ENCODE measurements at regions not wholly inside any gene's neighbourhood (a gene's known extent, or its start where the extent isn't known, plus 50 kb on each side); places are given as distances from the start of the nearest gene placed in this dataset.
A peak's percentile ranks its signal among the peaks of the same experiment; 100 is the strongest.
"Not testable (repeated sequence)": the region's sequence is repeated elsewhere in the genome, so short reads cannot be mapped to it uniquely, and the experiment has no call there.

DNA sequence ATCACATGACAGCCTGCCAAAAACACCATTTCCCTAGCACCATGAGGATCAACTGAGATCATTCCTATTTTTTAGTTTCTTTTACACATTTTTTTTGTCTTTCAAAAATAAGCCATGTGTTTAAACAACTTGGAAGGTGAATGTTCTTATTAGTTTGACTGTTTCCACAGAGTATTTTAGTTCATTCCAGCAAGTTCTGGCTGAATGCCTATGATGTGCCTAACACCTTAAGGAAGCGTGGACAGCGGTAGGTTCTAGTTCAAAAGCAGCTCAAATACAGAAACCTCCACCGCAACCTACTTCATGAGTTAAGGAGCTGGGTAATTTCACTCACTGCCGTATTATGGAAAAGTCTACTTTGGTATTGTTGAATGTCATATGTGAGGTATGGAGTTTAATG, 101.3 kb upstream of the ADAMTS9 start:
- no peak for DNase-seq

DNA sequence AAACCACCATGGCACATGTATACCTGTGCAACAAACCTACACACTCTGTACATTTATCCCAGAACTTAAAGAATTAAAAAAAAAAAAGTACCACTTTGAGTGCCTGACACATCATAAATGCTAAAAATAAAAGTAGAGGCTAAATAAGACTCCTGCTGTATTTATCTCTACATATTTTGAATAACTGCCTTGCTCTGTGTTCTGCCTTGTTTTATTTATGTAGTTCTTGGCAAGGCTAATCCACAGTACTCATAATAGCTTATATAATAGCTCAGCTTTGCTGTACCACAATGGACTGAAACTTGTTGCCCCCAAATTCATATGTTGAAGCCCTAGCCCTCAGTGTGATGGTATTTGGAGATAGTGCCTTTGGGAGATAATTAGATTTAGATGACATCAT, 95.4 kb upstream of the ADAMTS9 start:
- DNase-seq, result no peak

DNA sequence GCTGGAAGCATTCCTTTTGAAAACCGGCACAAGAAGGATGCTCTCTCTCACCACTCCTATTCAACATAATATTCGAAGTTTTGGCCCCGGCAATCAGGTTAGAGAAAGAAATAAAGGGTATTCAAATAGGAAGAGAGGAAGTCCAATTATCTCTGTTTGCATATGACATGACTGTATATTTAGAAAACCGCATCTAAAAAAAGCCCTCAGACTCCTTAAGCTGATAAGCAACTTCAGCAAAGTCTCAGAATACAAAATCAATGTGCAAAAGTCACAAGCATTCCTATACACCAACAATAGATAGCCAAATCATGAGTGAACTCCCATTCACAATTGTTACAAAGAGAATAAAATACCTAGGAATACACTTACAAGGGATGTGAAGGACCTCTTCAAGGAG, 93.1 kb upstream of the ADAMTS9 start:
- DNase-seq, result not testable (repeated sequence)

DNA sequence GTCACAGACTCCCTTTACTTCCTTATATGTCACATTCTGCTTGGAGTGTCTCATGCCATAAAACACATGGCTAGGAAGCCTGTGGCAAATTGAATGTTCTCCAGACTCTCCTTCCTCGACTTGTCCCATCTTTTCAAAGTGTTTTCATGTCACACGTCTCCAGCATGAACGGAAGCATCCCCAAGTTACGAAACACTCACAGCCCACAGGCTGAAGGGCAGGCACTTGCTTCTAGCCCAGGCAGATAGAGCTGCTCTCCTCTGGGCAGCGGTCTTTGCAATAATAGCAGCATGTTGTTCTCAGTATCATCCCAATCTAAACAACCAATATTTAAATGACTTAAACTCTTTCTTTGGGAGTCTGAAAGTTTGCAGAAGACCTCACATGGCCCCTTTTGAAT, 85.3 kb upstream of the ADAMTS9 start:
- no peak for DNase-seq

DNA sequence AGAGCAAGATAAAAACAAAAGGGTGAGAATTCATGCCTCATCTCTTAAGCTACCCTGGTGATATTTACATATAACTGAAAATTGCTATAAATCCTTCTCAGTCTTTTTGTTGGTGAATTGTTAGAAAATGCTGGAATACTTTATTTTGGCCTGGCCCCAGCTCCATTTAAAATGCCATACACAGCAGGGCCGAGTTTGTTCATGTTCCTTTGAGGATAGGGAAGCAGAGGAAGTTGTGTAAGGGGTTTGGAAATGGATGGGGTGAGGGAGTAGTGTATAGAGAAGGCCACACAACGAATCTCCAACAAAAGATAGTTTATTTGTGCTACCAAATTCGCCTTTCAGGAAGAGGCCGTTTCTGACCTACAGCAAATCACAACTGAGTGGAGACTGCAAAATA, 78.6 kb upstream of the ADAMTS9 start:
- DNase-seq, result no peak

DNA sequence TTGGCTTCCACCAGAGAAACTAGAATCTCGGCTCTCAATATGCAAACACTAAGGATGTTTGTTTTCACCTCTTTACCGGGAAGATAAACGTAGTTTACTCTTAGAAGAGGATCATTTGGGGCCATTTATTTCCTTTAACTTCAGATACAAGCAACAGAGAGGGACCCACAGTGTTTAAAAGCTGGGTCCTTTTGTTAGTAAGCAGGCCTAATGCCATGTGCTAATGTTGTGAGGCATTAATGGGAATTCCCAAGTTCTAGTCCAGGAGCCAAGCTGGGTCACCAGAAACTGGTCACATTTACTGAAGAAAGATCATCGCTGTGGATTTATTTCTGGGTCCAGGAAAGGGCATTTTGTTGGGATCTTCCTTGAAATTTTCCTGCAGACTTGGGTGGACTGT, 78.1 kb upstream of the ADAMTS9 start:
- no peak for DNase-seq

DNA sequence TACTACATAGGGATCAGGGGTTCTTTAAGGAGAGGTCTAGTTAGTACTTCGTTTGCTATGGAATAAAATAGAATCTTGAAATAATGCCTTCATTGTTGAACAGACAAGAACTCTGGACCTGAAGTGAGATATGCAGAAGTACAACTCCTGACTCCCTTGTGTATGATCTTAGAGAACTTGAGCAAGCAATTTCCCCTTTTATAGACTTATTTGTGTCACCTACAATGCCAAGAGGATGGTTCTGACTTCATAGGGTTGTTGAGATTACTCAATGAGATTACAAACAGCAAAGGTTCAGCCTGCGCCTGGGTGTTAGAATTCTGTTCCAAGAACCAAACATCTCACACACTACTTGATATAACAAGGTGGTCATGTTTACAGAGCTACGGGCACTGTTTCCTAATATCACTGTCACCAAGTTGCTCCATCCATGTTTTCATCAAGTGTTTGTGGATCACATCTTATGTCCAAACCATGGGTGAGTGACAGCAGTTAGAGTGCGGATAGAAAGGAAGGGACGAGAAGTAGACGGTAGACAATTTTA, 76.7 kb upstream of the ADAMTS9 start:
- no peak for DNase-seq

DNA sequence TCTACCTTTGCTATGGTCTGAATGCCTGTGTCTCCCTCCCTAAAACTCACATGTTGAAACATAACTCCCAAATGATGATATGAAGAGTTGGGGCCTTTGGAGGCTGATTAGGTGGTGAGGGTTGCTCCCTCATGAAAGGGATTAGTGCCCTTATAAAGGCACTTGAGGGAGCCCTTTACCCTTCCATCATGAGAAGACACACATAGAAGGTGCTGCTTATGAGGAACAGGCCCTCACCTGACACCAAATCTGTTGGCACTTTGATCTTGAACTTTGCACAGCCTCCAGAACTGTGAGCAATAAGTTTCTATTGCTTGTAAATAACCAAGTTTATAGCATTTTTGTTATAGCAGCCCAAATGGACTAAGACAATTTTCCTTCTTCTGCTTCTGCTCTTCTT, 76.2 kb upstream of the ADAMTS9 start:
- no peak for DNase-seq

DNA sequence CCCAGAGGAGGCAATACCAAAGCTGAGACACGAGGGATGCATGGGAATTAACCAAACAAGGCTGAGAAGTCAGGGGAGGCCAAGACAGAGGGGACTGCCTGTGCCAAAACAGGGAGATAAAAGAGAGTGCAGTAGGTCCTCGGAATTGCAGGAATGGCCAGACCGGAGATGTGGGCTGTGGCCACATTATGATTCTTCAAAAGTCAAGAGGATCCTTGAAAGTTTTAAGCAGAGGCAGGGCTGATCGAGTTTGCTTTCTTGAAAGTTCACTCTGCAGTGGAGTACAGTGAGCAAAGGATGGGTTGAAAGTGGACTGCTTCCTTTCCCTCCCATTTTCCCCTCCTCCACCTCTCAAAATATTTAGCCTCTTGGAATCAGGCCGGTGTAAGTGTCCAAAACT, 73.9 kb upstream of the ADAMTS9 start:
- no peak for DNase-seq

DNA sequence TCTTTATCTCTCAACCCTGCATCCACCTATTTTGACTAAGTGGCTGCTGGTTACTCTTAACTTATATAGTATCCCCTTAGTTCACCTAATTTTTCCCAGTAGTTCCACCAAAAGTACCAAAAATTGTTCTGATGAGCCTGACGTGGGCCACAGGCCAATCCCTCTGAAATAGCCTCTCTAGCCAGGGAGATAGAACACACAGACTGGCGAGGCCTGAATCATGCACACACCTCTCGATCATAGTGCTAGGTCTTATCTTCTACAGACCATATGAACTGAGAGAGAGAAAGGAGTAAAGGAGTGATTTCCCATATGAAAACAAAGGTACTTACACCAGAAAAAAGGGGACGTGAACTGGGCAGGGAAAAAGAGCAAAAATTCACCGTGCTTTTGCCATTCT, 72.5 kb upstream of the ADAMTS9 start:
- DNase-seq, result no peak

DNA sequence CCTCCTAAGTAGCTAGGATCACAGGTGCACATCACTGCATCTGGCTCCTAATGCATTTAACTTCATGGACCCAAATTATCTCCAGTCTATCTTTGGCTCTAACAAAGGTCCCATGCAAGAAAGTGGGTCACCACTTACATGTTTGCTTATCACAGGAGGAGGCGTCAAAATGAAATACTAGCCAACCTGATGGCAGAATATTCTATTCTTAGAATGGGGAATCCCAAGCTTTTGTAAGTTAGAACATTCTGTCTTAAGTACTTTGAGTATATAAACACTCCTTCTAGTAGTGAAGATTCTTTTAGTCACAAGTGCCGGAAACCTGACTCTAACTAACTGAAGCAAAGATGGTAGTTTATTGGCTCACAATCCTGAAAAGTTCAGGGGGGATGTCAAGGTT, 72.0 kb upstream of the ADAMTS9 start:
- DNase-seq, result no peak

DNA sequence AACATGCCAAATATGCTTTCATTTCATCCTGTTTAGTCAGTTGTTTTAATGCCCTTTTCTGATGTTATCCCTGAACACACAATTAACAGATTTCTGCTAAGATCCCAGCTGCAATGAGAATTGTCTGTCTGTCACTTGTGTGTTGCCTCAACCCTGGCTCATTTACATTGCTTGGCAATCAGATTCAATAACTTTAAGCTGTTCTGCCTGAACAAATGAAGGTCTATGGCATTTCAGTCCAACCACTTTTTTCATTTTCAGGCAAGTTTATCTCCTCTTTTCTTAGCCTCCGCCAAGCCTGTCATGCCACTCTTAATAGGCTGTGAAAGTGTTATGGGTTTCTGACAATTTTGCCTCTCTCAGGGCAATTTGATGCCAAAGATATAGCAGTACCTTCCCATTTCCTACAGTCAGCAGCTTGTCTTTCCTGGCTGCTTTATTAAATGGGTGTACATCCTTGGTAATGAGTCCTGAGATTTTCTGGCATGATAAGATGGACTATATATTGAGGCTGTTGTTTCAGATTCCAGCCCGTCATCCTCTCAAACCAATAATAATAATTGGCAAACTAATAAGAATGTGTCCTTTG, 68.7 kb upstream of the ADAMTS9 start:
- DNase-seq, result no peak

DNA sequence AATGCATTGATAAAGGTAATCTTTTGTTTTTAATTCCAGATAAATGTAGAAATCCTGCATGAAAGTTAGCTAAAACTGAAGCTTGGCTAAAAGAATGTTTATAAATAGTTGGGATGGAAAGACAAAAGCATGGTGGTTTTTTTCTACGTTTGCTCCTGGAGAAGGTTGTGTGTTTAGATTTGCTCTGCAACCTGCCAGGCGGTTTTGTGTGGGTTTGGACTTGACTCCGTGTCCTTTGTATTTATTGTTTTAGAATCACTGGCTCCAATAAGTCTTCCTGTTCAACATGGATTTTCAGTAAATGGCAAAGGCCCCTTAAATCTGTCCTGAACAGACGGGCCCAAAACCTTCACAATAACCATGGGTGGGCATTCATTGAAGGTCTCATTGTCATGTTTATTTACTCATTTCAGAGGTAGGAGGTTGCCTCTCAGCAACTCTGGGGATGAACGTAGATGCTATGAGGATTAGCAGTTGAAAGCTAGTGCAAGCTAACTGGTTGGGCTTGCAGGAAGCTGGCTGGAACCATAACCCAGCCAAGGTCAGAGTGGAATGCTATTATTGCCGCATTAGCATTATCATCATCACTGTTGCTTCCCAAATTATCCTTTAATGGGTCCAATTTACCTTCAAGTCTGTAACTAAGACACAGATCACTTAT, 60.6 kb upstream of the ADAMTS9 start:
- DNase-seq, result peak; percentile 64

DNA sequence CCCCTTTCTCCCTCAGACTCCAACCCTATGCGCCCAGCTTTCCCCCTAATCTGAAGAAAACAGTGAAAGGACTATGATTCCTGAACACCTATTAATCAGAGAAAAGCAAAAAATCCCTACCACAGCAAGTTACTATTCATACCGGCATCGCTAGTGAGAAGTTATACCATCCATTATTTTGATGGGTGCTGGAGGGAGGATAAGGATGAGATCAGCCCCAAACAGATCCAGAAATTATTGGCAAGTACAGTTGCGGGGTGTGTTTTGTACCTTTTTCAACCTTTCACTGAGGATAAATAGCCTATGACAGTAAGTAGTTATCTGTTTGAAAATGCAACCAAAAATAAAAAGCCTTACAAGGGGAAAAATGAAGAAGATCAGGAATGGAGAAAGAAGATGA, 59.9 kb upstream of the ADAMTS9 start:
- no peak for DNase-seq

DNA sequence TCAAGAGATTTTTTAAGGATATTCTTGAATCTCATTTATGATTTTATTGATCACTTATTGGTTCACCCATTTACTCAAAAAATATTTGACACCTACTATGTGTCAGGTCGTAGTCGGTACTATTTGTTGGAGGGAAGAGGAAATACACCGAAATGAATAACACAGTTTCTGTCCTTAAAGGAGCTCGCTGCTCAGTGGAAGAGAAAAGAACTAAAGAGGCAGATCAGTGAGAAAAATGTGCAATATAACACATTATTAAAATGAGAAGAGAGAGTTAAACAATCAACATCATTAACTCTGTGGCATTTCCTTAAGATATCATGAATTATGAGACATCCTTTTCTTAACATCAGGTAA, 56.1 kb upstream of the ADAMTS9 start:
- no peak for DNase-seq

DNA sequence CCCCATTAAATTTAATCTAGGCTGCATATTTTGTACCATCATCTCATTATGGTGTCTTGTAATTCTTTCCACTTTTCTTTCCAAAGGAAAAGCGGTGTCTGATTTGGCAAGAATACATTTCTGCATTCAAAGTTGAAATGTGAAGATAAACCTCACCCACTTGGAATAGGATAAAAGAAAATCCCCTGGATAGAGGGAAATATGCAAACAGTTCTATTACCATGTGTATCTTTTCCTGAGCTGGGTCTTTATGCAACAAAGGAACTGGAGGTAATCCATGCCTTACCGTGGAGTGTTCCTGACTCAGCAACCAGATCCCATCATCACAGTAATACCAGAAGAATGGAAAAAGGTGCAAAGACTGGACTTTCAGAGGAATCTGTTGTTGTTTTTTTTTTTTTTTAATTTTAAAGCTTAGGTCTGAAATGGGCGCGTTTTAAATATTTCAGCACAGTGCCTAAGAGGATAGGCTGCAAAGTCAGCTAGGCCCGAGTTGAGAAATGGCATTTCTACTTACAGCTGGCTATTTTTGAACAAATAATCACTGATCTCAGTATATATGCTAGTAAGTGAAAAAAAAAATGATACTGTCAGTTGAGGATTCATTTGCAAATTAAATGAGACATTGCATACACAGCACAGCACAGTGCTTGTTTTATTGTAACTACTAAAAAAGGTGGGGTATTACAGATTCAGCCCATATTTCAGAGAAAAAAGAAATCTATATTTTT, 55.5 kb upstream of the ADAMTS9 start:
- DNase-seq, result no peak

DNA sequence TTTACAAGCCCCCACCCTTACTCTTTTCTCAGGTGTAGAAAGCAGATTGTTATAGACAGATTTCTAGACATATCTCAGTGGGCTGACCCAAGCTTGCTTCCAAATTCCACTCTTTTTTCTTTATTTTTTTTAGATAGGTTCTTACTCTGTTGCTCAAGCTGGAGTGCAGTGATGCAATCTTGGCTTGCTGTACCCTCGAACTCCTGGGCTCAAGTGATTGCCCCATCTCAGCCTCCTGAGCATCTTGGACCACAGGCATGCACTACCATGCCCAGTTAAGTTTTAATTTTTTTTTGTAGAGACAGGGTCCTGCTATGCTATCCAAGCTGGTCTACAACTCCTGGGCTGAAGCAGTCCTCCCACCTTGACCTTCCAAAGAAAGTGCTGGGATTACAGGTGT, 53.5 kb upstream of the ADAMTS9 start:
- no peak for DNase-seq

DNA sequence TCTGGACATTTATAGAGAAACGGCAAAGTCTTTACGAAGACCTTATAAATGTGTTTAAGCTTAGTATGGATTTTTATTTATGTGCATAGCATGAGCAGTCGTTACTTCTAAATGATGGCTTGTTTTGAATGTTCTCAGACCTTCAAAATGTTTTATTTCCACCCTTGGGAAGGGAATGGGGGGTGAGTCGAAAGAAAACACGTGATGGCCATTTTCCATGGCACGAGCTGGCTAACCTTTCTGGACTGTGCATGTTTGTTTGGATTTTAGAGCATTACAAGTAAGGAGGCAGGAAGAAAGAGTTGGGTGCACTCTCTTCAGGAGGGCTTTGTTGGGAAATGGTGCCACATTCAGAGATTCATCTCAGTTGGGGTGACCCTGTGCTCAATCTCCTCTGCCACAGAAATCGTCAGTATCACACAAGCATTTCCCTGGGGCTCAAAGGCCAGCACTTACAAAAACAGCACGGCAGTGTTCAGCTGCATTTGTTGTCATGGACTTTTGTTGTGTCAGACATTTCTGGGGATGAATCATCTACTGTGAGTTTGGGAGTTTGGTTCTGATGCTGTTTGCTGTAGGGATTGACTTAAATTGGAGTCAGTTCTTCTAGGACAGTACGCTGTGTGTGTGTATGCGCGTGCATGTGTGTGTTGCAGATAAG, 52.3 kb upstream of the ADAMTS9 start:
- DNase-seq, result peak; percentile 69
